B cell (primary cell): ENCODE measurements at regions not wholly inside any gene's neighbourhood (a gene's known extent, or its start where the extent isn't known, plus 50 kb on each side); places are given as distances from the start of the nearest gene placed in this dataset.

ENCODE experiments used
- ATAC-seq: fragments of 200-7000 bp; cut with Tn5 transposase; one replicate; pipeline ENCODE4 v1.10.0; 2021; ENCODE audit warnings: low read depth, mild to moderate bottlenecking, moderate number of reproducible peaks, moderate library complexity
- CTCF ChIA-PET: fragments of 350-600 bp; sonication (Branson Sonifier 250); formaldehyde crosslinking; loops from one replicate; lab custom pipeline; 2021; ENCODE audit warnings: antibody characterized with exemption, inconsistent platforms; lab: Charles Lee
- POLR2A ChIA-PET: fragments of 350-600 bp; sonication (Branson Sonifier 250); formaldehyde crosslinking; loops from one replicate; lab custom pipeline; 2021; ENCODE audit warnings: antibody characterized with exemption; lab: Charles Lee
- DNase-seq: peaks from one replicate; pipeline ENCODE4 v3.0.0; 2013
- H2AFZ ChIP-seq: 2 replicates; pipeline ENCODE4 v1.6.1; 2012; ENCODE audit warnings: mild to moderate bottlenecking, low read depth, low read length; ENCODE audit not compliant: insufficient read depth, poor library complexity, severe bottlenecking
- H3K27ac ChIP-seq, 2 donors: 1 replicate in 1 of 2; 2 replicates in 1 of 2; pipeline ENCODE4 v1.5.1; 2012 to 2013; ENCODE audit warnings: low read length in 2 of 2, mild to moderate bottlenecking in 2 of 2, moderate library complexity in 1 of 2
- H3K27me3 ChIP-seq, 4 experiments: fragments of 200-600 bp in 1 of 4; sonication (generic) in 1 of 4; replicated peaks in 1 of 4; 1 replicate in 2 of 4; 2 replicates in 2 of 4; pipeline versions ENCODE4 v1.6.1 to v1.7.0; 2013 to 2016; ENCODE audit warnings: low read length in 3 of 4, mild to moderate bottlenecking in 2 of 4, mixed read lengths in 1 of 4, moderate library complexity in 1 of 4; ENCODE audit not compliant: insufficient read depth in 4 of 4, control insufficient read depth in 3 of 4; ENCODE audit errors: control extremely low read depth in 1 of 4
- H3K36me3 ChIP-seq, 2 experiments: replicated peaks in 1 of 2; 1 replicate in 1 of 2; 2 replicates in 1 of 2; pipeline versions ENCODE4 v1.6.1 to v1.7.1; 2013; ENCODE audit warnings: low read length in 1 of 2; ENCODE audit not compliant: insufficient read depth in 2 of 2, control insufficient read depth in 1 of 2; ENCODE audit errors: control extremely low read depth in 1 of 2, extremely low read depth in 1 of 2
- H3K4me1 ChIP-seq, 2 donors: fragments of 200-600 bp in 1 of 2; sonication (generic) in 1 of 2; 1 replicate in 1 of 2; 2 replicates in 1 of 2; pipeline versions ENCODE4 v1.5.1 to v1.6.1; 2013 to 2017; ENCODE audit warnings: low read length in 2 of 2; ENCODE audit not compliant: control insufficient read depth in 2 of 2, insufficient read depth in 2 of 2
- H3K4me2 ChIP-seq: replicated peaks from 2 replicates; pipeline ENCODE3; 2012; ENCODE audit warnings: mild to moderate bottlenecking, low read depth, low read length; ENCODE audit not compliant: poor library complexity, severe bottlenecking
- H3K4me3 ChIP-seq, 5 experiments: fragments of 200-600 bp in 1 of 5; sonication (generic) in 1 of 5; 1 replicate in 3 of 5; 2 replicates in 2 of 5; pipeline versions ENCODE4 v1.5.1 to v1.7.0; 2011 to 2016; ENCODE audit warnings: low read length in 4 of 5, mild to moderate bottlenecking in 4 of 5, low read depth in 2 of 5, control low read depth in 1 of 5, moderate library complexity in 1 of 5; ENCODE audit not compliant: insufficient read depth in 1 of 5; ENCODE audit errors: control extremely low read depth in 1 of 5, extremely low read depth in 1 of 5
- H3K79me2 ChIP-seq: fragments of 200-600 bp; sonication (generic); one replicate; pipeline ENCODE4 v1.6.0; 2016; ENCODE audit warnings: low read length; ENCODE audit not compliant: control insufficient read depth, insufficient read depth
- H3K9ac ChIP-seq: fragments of 200-600 bp; sonication (generic); 2 replicates; pipeline ENCODE4 v1.6.1; 2017; ENCODE audit warnings: mild to moderate bottlenecking, low read length, moderate library complexity
- H3K9me3 ChIP-seq, 3 donors: one replicate each; pipeline versions ENCODE4 v1.6.1 to v1.7.1; 2013; ENCODE audit warnings: low read length in 2 of 3; ENCODE audit not compliant: control insufficient read depth in 2 of 3, insufficient read depth in 1 of 3; ENCODE audit errors: control extremely low read depth in 1 of 3
- H4K20me1 ChIP-seq: 2 replicates; pipeline ENCODE4 v1.6.0; 2012; ENCODE audit warnings: mild to moderate bottlenecking, low read length; ENCODE audit not compliant: insufficient read depth, control insufficient read depth, poor library complexity, severe bottlenecking
- H3K27ac Mint-ChIP-seq: one replicate; pipeline ENCODE4 v1.8.0; 2021; ENCODE audit warnings: mixed read lengths
- H3K27me3 Mint-ChIP-seq: one replicate; pipeline ENCODE4 v1.8.0; 2021; ENCODE audit warnings: mixed read lengths
- H3K4me1 Mint-ChIP-seq: one replicate; pipeline ENCODE4 v1.8.0; 2021; ENCODE audit warnings: mixed read lengths
- H3K4me3 Mint-ChIP-seq: one replicate; pipeline ENCODE4 v1.8.0; 2021; ENCODE audit warnings: mixed read lengths
- H3K9me3 Mint-ChIP-seq: one replicate; pipeline ENCODE4 v1.8.0; 2022; ENCODE audit warnings: mixed read lengths; ENCODE audit not compliant: insufficient read depth
- CTCF ChIP-seq: fragments of 200-600 bp; IDR thresholded peaks from one replicate; pipeline ENCODE4 v1.8.0; 2022; ENCODE audit warnings: antibody characterized with exemption, mild to moderate bottlenecking
- EZH2 ChIP-seq: IDR thresholded peaks from 2 replicates; pipeline ENCODE4 v1.6.1; 2012; ENCODE audit warnings: borderline replicate concordance, low read depth, mild to moderate bottlenecking, moderate library complexity, low read length; ENCODE audit not compliant: insufficient read depth, poor library complexity, severe bottlenecking
- WGBS: methylation state at CpG from one replicate; pipeline ENCODE4 v1.1.5; 2013; ENCODE audit warnings: missing lambda C conversion rate; ENCODE audit not compliant: insufficient coverage; 5-methylcytosine and 5-hydroxymethylcytosine counted together
- intact Hi-C: fragments of 100-400 bp; cut with micrococcal nuclease; formaldehyde crosslinking; loops from one replicate; pipeline ENCODE4 v1.10.0; 2022

DNA sequence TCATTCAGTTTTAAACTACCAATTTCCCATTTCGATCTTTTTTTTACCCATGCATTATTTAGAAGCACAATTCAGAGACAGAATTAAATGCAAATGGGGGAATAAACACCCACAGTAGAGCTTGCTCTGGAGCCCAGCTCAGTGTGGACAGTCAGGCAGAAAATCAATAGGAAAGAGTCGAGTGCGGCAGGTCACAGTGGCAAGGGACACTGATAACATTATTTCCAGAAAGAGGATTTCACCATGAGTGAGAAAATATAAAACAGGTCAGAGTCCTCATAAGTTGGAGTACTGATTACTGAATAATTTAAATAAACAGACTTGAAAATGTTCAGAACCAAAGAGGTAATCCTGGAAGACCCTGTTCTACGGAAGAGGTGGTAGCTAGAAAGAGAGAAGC lies 532.5 kb downstream of the CCSER2 start:
- Histone ChIP-seq H2AFZ (no peak overlapping the region), H3K9me3 (no peaks in the 10 kb centered on the region), H3K79me2 (no peaks in the 10 kb centered on the region), H3K4me2 (no peak overlapping the region), H3K27ac (no peak overlapping the region), H3K4me1 (no peaks in the 10 kb centered on the region), H3K9ac (no peak overlapping the region), H3K4me3 (no peak overlapping the region), H3K27me3 (no peaks in the 10 kb centered on the region), H4K20me1 (no peaks in the 10 kb centered on the region), H3K36me3 (no peaks in the 10 kb centered on the region)
- H3K27me3 Mint-ChIP-seq = peaks cover 5% of the 10 kb centered on the region
- peaks cover 4% of the 10 kb centered on the region for H3K9me3 Mint-ChIP-seq
- intact Hi-C loops = no loop called here
- H3K27ac Mint-ChIP-seq = no peak overlapping the region
- DNase-seq (no peak), ATAC-seq (no peak)
- no peak overlapping the region for H3K4me3 Mint-ChIP-seq
- TF ChIP-seq EZH2 (no peak), CTCF (no peak)
- ChIA-PET POLR2A (no interaction called here), CTCF (no interaction called here)
- H3K4me1 Mint-ChIP-seq = no peaks in the 10 kb centered on the region
- WGBS = 100% methylated on average over 1 of the region's 4 CpGs

DNA sequence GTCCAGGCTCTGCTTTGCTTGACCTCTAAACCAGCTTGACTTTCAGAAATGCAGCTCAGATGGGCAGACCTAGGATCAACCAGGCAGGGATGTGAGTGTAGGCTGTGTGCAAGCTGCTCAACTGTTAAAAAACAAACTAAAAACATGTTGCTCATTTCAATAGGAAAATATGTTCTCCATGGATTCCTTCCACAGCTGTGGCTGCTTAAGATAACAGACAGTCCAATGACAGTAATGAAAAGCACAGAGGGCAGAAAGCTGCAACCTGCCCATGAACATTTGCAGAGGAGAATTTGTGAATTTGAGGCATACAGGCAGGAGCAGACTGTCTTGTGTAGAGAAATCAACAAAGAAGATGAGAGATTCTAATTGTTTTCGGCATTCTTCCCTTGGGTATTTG lies 534.2 kb downstream of the CCSER2 start:
- no CpG with 5 or more reads among the region's 1 CpG for WGBS
- H3K27ac ChIP-seq = no peak overlapping the region
- no peak overlapping the region for H2AFZ ChIP-seq
- Mint-ChIP-seq H3K9me3 (peaks cover 4% of the 10 kb centered on the region), H3K4me1 (no peaks in the 10 kb centered on the region), H3K4me3 (no peak overlapping the region), H3K27me3 (peaks cover 9% of the 10 kb centered on the region), H3K27ac (no peak overlapping the region)
- H3K9me3 ChIP-seq = no peaks in the 10 kb centered on the region
- no peak overlapping the region for H3K9ac ChIP-seq
- no peak for DNase-seq
- no peak overlapping the region for H3K4me3 ChIP-seq
- no peak for TF ChIP-seq CTCF
- no peak for TF ChIP-seq EZH2
- H4K20me1 ChIP-seq = no peaks in the 10 kb centered on the region
- no peak for ATAC-seq
- H3K4me1 ChIP-seq = no peaks in the 10 kb centered on the region
- POLR2A ChIA-PET = no interaction called here
- no peak overlapping the region for H3K4me2 ChIP-seq
- CTCF ChIA-PET = no interaction called here
- intact Hi-C loops = no loop called here
- H3K79me2 ChIP-seq = no peaks in the 10 kb centered on the region
- H3K36me3 ChIP-seq = no peaks in the 10 kb centered on the region
- H3K27me3 ChIP-seq = no peaks in the 10 kb centered on the region
